IPS-18c (cell line): ENCODE measurements at regions not wholly inside any gene's neighbourhood (a gene's known extent, or its start where the extent isn't known, plus 50 kb on each side); places are given as distances from the start of the nearest gene placed in this dataset.
A peak's percentile ranks its signal among the peaks of the same experiment; 100 is the strongest.

Experiments used
- H3K4me3 ChIP-seq: 2 replicates; pipeline ENCODE4 v1.7.0; 2013; ENCODE audit warnings: low read depth, mild to moderate bottlenecking, low read length, moderate library complexity; ENCODE audit not compliant: insufficient read depth
- H3K9me3 ChIP-seq: one replicate; pipeline ENCODE4 v1.6.1; 2013; ENCODE audit warnings: mild to moderate bottlenecking, low read length, moderate library complexity; ENCODE audit not compliant: control insufficient read depth, insufficient read depth

GRCh38 chr17:34151102-34151501 is 104.0 kb upstream of the CCL2 start:
- H3K4me3 ChIP-seq: no peak overlapping the region
- no peaks in the 10 kb centered on the region for H3K9me3 ChIP-seq

DNA sequence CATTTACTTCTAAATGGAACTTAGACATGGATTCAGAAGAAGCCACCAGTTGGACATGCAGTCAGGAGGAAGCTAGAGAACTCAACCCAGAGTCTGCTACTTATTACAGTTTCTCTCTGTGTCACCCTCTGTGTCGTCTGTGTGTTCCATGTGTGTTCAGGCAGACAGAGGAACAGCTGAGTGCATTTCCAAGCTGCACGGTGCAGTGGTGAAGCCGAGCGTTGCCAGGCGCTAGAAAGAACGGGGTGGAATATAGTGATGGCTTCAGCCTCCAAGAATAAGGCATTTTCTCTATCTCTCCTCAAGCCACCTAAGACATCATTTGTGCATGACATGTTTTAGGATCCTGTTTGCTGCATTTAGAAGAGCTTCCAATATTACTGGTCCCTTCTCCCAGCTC is 101.1 kb upstream of the CCL2 start:
- Histone ChIP-seq H3K4me3 (no peak overlapping the region), H3K9me3 (no peaks in the 10 kb centered on the region)

DNA sequence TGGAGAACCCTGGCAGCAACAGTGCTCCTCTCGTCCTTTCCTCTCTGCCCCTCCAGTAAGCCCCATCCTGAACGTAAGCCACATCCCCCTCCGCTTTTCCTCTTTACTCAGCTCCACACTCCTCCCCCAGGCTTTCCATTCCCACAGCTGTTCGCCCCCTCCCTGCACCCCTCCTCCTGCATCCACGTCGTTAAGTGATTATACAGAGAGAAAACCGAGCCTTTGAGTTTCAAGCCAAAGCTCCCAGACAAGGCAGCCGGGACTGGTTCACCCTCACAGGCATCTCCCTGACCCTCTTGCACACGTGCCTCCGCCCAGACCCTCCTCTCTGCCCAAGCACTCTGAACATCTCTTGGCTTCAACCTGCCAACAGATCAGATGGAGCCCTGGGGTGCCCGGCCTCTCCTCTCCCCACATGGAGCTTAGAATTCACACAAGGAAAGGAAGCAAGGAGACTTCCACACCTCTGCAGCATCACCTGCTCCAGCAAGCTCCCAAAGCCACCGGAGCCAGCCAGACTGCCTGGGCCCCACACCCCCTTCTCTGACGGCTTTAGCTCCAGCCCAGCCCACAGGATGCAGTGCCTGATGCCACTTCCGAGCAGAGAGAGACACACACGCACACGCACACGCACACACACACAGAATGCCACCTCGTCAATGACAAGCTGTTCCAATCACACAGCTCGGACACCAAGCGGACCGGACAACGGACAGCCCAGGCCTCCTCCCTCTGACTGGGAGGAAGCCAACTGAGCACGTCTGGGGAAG is 99.9 kb upstream of the CCL2 start:
- Histone ChIP-seq H3K4me3 (no peak overlapping the region), H3K9me3 (no peaks in the 10 kb centered on the region)

DNA sequence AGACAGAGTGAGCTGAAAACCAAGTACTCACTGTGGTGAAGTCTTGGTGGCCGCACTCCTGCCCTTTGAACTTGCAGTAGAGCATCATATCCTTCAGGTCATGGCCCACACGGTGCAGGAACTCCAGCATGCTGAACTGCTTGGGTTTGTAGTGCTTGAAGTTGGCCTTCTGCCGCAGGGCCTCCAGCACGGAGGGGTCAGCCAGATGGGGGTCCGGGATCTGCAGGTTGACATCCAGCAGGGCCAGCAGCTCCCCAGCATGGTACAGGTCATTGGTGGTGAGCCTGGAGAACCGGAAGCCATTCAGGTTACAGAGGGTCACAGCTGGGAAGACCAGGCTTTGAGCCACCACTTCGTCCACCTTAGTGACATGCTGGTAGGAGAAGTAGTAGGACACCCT is 99.1 kb upstream of the CCL2 start:
- no peaks in the 10 kb centered on the region for H3K9me3 ChIP-seq
- 0 out of 2 replicates have a peak overlapping the region, but pooled peaks have one; percentile 53 for H3K4me3 ChIP-seq

DNA sequence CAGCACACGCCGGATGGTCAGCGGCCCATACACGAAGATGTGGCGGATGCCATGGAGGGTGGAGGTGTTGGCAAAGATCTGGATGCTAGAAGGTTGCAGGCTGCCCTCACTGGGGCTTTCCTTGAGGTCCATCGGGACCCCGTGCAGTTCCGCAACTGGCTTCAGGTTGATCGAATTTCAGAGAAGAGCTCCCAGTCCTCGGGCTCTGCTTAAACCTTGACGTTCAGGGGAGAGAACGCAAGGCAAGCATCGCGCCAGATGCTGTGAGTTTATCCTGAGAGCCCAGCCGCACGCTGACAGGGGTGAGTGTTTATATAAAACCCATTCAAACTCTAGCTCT is 98.7 kb upstream of the CCL2 start:
- Histone ChIP-seq H3K9me3 (no peaks in the 10 kb centered on the region), H3K4me3 (peak overlapping the region; percentile 53)

DNA sequence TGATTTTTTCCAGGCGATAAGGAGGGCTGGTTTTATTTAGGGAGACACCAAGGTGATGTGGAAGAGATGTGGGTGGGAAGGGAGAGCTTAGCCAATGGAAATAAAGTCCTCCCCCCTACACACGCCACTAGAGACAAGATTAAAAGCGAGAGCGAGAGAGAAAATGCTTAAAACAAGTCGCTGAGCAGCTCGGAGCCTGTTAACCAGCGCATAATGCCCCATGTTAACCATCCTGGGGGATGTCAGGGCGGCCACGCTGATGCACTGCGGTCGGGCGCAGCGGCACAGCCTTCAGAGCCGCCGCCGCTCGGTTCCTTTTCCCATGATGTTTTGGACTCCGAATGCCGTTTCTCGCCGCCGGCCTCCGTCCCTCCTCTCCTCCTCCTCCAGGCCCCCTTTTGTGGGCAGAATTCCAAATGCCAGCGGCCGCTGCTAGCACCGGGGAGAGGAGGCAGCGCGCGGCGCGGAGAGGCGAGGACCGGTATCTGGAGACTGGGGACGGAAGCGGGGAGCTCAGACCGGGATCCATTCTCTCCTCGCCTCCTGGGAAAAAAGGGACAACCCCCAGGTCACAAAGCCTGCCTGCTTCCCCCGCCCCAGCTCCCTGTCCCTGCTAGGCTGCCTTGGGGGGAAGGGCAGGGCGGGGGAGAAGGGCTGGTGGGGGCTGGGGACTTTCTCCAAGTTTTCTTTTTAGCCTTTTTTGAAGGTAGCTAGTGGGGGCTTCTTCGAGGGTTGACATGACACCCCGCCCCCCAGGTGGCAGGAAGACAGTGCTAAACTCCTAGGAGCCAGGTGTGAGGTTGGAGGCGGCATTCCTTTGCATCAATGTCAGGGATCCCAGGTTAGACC is 98.1 kb upstream of the CCL2 start:
- Histone ChIP-seq H3K4me3 (peak overlapping the region; percentile 53), H3K9me3 (no peaks in the 10 kb centered on the region)

DNA sequence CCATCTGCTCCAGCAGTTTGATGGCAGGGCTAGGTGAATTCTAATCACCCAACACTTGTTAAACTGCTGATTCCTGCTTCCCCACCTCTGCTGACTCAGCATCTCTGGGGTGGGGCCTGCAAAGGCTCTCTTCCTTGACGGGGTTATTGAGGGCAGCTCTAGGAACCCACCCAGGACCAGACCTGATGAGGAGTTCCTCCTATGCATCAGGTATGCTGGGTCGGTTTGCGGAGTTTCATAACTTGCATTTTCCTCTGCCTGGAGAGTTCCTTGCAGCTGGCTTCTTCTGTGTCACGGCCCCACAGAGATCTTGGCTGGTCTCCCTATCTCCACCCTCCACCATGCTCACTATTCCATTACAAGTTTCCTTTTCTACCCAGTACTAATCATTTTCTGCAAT is 93.4 kb upstream of the CCL2 start:
- Histone ChIP-seq H3K4me3 (no peak overlapping the region), H3K9me3 (no peaks in the 10 kb centered on the region)

GRCh38 chr17:34163123-34163522 is 92.0 kb upstream of the CCL2 start:
- H3K4me3 ChIP-seq: no peak overlapping the region
- H3K9me3 ChIP-seq: no peaks in the 10 kb centered on the region

- no peaks in the 10 kb centered on the region for H3K9me3 ChIP-seq
- H3K4me3 ChIP-seq: no peak overlapping the region
Measured at GRCh38 chr17:34163646-34164045, 91.4 kb upstream of the CCL2 start.

- Histone ChIP-seq H3K9me3 (no peaks in the 10 kb centered on the region), H3K4me3 (no peak overlapping the region)
Measured at GRCh38 chr17:34164837-34165236, 90.2 kb upstream of the CCL2 start.

DNA sequence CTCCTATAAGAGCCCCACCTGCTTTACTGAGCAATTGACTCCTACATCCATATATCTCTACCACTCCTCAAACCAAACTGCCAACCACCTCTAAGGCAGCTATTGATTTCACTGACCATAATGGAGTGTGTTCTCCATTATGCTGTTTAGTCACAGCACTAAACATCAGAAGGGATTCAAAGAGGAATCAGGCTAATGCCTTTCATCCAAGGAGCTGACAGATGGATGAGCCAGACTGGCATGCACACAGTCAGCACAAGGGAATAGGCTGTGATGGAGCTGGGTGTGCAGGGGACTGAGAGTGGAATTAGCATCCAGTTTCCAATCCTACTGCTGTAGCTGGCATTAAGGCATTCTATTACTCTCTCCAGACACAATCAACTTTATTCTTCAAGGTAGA is 88.7 kb upstream of the CCL2 start:
- H3K9me3 ChIP-seq: no peaks in the 10 kb centered on the region
- H3K4me3 ChIP-seq: no peak overlapping the region

- no peak overlapping the region for H3K4me3 ChIP-seq
- no peaks in the 10 kb centered on the region for H3K9me3 ChIP-seq
Measured at GRCh38 chr17:34167354-34167753, 87.7 kb upstream of the CCL2 start.

GRCh38 chr17:34168989-34169388 is 86.1 kb upstream of the CCL2 start:
- no peaks in the 10 kb centered on the region for H3K9me3 ChIP-seq
- H3K4me3 ChIP-seq: no peak overlapping the region

- no peaks in the 10 kb centered on the region for H3K9me3 ChIP-seq
- H3K4me3 ChIP-seq: no peak overlapping the region
Measured at GRCh38 chr17:34169496-34169895, 85.6 kb upstream of the CCL2 start.

GRCh38 chr17:34171245-34171818 is 83.8 kb upstream of the CCL2 start:
- no peak overlapping the region for H3K4me3 ChIP-seq

GRCh38 chr17:34172390-34172918 is 82.6 kb upstream of the CCL2 start:
- no peaks in the 10 kb centered on the region for H3K9me3 ChIP-seq
- H3K4me3 ChIP-seq: no peak overlapping the region

More at GRCh38 chr17:34171245-34171818, 83.8 kb upstream of the CCL2 start:
- no peaks in the 10 kb centered on the region for H3K9me3 ChIP-seq

DNA sequence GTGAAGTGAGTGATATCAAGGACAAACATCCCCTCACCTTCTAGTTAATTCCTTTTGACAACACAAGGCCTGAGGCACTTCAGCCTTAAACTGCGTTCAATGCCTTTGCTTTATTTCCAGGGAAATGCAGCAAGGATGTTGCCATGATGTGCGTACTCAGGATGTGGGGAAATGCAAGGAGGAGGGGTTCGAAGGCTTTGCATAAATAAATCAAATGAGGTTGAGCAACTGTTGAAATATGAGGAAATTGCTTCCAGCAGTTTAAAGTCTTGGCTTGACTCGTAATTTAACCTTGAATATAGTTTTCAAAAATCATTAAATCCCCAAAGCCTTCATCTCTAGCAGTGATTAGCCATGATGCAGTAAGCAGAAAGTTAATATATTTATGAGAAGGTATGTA is 81.8 kb upstream of the CCL2 start:
- Histone ChIP-seq H3K9me3 (no peaks in the 10 kb centered on the region), H3K4me3 (no peak overlapping the region)

- no peaks in the 10 kb centered on the region for H3K9me3 ChIP-seq
- H3K4me3 ChIP-seq: no peak overlapping the region
Measured at GRCh38 chr17:34174496-34174895, 80.6 kb upstream of the CCL2 start.
